Skeletal muscle cell (primary cell): ENCODE measurements at regions not wholly inside any gene's neighbourhood (a gene's known extent, or its start where the extent isn't known, plus 50 kb on each side); places are given as distances from the start of the nearest gene placed in this dataset.

Experiments
- DNase-seq: peaks from one replicate; pipeline ENCODE4 v3.0.0-alpha.2; 2010; ENCODE audit warnings: low read depth
- H3K4me3 ChIP-seq: 2 replicates; pipeline ENCODE4 v1.5.1; 2011; ENCODE audit warnings: low read depth, mild to moderate bottlenecking, control low read depth, low read length, moderate library complexity

DNA sequence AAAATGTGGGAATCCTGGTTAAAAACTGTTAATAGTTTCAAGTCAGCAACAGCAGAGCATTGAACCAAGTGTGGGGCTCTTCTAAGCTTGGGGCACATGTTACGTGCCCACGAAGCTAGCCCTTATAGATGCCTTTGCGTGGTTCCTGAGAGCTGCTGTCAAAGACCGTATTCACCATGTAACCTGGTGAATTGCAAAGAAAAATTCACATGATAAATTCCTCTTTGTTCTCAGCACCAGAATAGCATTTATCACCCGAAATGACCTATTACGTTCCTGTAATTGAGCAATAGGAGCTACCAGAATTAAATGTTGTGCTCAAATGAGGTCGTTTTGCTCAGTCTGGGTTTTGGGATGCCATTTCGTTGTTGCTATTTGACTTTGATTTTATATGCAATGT lies 202.6 kb upstream of the PRPS1L1 start:
- H3K4me3 ChIP-seq: no peak overlapping the region
- no peak for DNase-seq

DNA sequence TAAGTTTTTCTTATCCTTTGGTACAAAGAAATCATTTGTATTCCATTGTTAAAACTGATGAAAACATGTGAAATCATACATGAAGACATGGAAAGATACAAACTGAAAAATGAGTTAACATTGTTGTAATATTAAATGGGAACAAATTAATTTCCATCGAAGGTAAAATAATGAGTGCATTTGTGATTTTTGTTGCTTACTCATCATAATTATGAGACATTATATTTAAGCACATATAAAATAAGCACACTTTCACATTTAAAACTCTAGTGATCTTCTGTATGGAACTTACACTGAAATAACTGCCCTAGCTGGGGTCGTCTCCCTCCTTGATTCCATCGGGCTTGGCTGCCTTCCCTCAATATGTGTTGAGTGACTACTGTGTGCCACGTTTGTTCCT lies 204.2 kb upstream of the PRPS1L1 start:
- no peak overlapping the region for H3K4me3 ChIP-seq
- no peak for DNase-seq

DNA sequence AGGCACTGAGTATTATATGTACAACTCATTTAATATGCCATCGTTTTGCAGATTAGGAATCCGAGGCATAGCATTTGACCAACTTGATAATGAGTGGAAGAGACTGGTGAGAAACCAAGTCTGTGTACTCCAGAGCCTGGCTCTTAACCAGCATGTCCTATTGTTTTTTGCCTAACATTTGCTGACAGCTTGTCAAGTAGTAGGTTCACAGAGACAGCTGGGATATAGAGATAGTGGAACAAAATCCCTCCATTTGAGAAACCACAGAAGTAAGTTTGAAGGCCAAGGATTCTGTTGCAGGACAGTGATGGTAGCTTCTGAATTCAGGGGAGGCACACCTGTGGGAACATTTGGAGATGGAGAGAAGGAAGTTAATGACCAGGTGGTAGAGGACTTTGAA lies 206.9 kb upstream of the PRPS1L1 start:
- H3K4me3 ChIP-seq: no peak overlapping the region
- no peak for DNase-seq

DNA sequence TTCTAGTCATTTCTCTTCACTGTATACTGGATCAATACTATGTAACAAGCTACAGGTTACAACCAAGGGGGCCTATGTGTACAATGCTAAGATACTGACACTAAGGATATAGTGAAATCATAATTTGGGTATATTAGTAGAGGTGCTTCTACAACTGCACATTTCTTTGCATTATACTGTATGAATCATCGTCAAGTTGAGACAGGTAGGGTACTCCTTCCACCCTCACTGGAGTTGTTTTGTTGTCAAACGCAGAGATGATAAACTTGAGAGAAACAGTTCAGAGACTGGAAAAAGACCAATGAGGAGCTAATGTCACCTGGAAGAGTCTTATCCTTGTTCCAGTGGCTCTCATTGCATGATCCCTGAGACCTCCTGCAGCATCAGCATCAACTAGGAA lies 208.2 kb upstream of the PRPS1L1 start:
- H3K4me3 ChIP-seq: no peak overlapping the region
- no peak for DNase-seq

DNA sequence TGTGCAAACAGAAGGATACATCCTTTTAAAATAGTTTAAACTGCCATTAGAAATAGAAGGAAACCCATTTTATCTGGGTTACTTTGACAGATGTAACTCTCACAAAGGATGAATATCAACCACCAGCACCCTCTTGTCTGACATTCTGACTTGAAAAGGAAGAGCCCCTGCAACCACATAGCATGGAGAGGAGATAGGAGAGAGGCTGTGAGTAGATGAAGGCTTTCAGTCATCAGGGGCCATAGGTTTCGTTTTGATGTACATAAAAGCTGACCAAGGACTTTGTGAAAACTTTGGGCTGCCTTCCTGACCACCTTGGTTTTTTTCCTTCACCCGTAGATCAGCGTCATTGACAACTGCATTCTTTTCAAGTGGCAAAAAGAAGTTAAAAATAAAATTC lies 211.6 kb upstream of the PRPS1L1 start:
- no peak for DNase-seq
- no peak overlapping the region for H3K4me3 ChIP-seq

DNA sequence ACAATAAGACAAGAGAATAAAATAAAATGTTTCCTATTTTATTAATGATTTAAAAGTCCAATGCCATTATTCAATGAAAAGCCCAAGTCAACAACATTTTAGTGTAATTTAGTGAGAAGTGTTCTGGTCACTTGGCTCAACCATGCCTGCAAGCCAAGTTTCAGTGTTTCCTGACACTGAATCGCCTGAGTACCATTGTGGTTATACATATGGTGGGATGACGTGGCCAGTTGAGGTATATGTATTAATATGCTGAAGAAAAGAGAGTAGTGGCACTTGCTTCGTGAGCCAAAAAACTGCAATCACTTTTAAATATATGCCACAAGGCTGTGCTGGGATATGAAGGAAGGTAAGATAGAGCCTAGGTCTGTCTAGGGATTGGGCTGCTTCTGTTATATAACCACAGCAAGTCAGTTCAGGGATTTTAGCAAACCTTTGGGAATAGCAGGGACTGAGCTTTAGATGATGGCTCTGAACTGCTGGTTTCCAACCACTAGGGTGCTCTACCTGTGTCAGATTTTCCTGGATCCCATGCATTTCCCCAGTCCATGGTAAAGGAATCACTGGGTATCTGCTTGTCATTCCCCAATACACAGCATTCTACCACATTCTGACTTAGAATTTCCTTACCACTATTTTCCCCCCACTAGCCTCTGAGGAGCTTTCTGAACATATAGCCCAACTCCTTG lies 214.0 kb upstream of the PRPS1L1 start:
- no peak for DNase-seq
- no peak overlapping the region for H3K4me3 ChIP-seq

DNA sequence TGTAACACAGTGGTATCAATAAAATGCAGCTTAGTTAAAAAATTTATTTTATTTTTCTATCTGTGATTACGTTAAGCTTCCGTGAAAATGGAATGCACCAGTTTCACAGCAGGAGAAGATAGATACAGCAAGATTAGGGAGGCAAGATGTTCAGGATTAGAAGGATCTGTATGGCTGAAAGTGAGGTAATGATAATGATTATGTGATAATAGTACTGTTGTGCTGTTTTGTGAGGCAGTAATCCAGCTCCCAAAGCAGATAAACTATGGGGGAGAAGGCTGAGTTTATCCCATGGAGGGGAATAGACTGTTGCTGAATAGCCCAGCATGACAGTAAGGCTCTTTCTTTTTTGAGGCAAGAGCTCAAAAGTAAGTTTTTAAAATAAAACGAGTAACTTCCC lies 216.1 kb upstream of the PRPS1L1 start:
- no peak for DNase-seq
- no peak overlapping the region for H3K4me3 ChIP-seq

DNA sequence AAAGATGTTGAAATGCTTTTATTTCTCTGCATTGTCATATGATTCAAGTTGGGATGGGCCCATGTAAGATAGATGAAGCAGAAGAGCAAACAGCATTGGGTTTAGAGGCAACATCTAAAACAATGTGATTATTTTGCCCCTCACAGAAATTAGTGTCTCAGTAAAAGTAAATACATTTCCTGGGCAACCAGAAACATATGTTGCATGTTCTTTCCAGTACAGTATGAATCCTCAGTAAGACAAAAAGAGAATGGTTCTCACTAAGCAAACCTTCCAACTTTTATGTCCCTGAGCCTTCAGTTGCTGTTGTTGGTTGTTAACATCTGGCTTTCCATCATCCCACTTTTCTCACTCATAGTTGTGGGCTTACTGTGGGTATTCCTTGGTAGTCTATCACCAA lies 222.5 kb upstream of the PRPS1L1 start:
- no peak for DNase-seq
- no peak overlapping the region for H3K4me3 ChIP-seq

DNA sequence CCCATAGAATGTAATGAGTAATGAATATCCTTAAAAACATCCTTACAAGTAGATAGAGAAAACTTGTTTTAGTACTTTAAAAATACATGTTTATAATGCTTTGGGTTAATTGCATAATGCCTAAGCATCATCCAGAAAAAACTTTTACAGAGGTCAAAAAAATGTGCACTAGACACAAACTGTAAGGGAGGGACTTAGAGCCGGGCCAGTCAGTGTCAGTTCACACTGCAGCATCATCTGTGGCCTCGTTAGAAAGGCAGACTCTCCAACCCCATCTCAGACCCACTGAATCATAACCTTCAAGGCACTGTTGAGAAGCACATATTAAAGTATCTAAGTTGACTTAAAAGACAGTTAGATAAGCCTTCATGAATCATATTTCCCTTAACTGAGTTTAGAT lies 230.1 kb upstream of the PRPS1L1 start:
- no peak for DNase-seq
- no peak overlapping the region for H3K4me3 ChIP-seq

DNA sequence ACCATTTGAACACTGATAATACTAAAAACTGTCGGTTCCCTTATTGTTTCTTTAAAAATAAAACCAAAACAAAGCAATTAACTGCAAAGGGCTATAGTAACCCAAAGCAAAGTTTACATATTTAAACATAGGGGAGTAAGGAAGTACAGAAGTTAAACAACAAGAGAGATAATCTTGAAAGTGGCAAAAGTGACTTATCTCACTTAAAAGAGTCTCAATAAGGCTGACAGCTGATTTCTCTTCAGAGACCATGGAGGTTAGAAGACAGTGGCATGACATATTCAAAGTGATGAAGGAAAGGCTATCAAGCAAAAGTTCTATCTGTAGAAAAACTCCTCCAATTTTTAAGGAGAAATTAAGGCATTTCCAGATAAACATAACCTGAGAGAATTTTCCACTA lies 233.5 kb upstream of the HDAC9 start:
- no peak overlapping the region for H3K4me3 ChIP-seq
- DNase-seq: no peak

DNA sequence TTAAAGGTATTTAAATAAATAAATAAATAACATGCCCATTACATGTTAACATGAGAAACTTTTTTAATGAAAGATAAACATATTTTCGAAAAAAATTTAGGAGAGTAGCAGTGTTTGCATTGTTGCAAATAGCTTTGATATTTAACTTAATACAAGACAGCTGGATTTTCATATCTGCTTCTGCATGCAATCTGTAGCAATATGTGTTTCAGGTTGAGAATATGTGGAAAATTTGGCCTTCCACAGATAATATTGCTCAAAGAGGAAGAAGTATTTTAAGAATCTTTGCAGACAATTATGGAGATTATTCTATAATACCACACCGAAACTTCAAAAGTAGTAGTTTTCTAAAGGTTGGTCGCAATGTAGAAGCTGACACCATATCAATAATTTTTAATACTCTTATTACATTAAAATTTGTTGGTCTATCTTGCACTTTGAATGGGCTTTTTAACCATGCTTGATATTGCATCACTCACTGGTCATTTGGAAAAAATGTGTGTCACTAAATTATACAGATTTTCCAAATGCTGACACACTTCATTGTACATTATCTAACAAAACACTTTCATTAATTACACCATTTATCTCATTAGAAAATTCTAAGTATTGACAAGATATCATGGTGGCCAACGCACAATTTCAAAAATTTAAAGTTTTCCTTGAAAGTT lies 229.8 kb upstream of the HDAC9 start:
- H3K4me3 ChIP-seq: no peak overlapping the region
- no peak for DNase-seq

DNA sequence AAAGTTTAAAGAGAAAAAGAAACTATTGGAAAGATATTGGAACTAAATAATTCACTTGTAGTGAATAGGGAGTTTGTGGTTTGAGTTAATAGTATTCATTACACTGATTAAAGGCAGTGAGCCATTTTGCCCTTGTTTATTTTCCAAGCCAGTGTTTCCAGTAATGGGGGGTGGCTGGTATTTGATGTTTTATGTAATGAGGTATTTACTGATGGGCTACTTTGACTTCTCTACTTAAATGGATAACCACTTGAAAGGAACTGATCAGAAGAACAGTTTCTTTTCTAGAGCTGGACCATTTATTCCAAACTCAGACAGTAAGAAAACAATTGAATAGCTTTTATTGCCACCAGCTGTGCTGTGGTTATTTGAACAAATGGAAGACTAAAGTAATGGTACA lies 227.0 kb upstream of the HDAC9 start:
- no peak for DNase-seq
- no peak overlapping the region for H3K4me3 ChIP-seq

DNA sequence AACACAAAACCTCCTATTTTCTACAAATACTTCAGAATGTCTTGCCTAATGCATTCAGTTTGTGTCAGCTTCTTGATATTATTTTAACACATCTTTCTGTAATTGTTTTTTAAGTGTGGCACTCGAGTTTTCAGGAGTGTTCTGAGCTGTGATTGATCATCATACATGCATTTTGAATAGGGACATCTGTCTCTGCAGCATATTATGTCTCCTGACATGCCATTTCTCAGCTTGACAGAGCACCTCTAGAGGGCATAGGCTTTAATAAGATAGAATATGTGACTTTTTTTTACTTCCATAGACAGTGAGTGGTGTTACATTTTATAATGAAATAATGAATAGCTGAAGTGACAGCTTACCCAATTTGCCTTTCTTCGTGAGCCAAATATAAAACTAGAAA lies 219.2 kb upstream of the HDAC9 start:
- DNase-seq: no peak
- H3K4me3 ChIP-seq: no peak overlapping the region

DNA sequence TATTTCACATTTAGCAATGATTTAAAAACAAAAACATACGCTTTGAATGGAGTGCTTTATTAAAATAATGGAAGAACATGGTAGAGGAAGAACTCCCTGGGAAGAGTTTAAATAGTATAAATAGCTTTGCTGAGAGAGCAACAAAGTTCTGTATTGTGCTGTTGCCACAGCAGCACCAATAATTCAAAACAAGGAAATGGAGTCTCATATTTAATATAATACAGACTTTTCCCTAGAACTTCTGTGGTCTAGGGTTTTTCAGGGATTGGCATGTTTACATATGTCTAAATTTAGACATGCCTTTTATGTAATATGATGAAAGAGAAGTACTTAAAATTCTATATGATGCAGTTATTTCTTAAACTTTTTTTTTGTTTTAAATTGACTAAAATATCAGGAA lies 217.2 kb upstream of the HDAC9 start:
- no peak for DNase-seq
- H3K4me3 ChIP-seq: no peak overlapping the region

DNA sequence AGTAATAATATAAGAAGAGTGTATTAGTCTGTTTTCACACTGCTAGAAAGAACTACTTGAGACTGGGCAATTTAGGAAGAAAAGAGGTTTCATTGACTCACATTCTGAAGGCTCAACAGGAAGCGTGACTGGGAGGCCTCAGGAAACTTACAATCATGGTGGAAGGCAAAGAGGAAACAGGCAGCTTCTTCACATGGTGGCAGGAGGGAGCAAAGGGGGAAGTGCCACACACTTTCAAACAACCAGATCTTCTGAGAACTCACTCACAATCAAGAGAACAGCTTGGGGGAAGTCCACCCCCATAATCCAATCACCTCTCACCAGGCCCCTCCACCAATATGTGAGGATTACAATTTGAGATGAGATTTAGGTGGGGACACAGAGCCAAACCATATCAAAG lies 212.5 kb upstream of the HDAC9 start:
- no peak overlapping the region for H3K4me3 ChIP-seq
- no peak for DNase-seq

DNA sequence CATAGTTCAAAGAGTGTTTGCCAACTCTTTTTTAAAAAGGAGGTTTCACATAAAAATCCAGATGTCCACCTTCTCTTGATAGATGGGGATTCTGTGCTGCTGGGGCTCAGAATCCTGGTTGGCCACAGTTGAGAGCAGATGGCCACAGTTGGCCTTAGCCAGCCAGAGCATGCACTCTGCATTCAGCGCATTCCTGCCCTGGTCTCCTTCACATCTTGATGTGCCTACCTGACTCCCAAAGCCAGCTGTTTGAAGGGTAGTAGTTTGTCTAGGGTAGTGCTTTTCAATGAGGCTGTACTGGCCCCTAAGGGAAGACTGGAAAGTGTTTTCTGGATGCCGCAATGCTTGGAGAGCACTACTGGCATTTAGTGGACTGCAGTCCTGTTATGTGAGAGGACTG lies 208.1 kb upstream of the HDAC9 start:
- DNase-seq: no peak
- no peak overlapping the region for H3K4me3 ChIP-seq

DNA sequence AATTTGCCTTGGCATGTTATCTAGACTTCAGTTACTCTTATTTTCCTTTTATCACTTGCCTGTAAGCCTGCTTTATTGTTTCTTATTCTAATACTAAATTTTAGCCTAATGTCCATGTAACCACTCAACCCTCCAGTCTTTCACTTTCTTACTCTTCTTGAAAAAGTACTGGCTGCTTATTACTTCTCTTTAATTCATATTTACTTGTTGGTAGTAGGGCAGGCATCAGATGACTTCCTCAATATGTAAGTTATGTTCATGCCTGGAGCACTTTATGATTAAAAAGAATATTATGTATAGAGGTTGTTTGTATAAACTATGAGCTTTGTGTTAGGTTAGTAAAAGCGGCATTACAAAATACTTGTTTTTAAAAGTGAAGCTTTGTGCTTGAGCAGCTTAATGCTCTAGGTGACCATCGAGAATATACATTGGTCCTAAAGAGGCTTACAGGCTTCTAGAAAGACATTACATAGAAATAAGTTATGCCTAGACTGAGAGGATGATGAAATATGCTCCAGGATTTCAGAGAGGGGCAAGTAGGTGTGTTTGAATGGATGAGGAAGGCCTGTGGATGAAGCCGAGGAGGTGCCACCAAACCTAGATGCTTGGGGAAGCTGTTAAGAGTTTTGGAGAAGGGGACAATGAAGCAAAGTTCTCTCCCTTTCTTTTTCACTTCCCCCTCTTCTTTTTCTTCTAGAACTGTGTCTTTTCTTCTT lies 207.1 kb upstream of the HDAC9 start:
- no peak for DNase-seq
- H3K4me3 ChIP-seq: no peak overlapping the region

DNA sequence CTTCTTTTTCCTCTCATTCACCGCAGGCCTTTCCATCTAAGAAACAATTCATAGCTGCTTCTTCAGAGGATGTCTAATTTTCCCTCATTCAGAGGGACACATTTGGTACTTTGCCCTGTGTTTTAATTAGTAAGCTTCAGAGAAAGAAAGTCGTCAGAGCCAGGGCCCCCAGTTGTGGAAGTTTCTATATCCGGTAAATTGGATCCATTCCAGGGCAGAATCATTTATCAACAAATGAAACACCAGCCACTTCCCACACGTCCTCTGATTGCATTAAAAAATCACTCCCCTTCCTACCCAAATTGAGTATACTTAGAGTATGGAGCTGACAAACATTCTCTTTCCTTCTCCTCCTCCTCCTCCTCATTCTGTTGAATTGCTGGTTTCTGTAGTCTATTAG lies 205.8 kb upstream of the HDAC9 start:
- no peak overlapping the region for H3K4me3 ChIP-seq
- DNase-seq: no peak

DNA sequence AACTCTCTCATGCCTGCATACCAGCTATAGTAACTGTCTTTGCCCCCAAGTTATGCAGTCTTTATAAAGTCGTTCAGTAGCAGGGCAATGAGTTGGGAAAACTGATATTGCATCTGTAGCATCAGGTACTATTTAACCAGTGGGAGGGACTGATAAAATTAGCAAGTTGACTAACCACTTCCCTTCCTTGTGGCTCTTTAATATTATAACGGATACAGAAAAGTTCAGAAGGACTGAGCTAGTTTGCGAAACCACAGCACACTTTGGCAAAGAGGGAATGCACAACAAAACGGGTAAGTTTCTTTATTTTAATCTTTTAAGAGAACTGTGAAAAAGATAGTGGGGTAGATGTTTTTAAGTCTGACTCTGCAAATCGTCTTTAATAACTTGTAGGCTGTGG lies 205.3 kb upstream of the HDAC9 start:
- no peak overlapping the region for H3K4me3 ChIP-seq
- no peak for DNase-seq

DNA sequence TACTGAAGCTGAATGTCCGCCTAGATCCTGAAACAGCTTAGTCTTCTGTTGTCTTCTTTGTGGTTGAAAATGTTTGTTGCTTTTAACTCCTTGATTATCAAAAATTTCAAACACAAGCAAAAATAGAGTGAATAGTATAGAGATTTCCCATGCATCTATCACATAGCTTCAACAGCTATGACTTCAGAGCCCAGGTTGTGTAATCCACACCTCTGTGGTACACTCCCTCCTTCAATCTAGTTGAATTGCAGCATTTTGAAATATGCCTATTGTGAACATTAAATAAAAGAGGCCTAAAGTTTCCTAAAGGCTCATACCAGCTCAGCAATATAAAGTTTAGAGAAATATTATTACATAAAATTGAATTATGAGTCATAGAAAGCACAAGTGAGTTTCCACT lies 204.7 kb upstream of the HDAC9 start:
- no peak overlapping the region for H3K4me3 ChIP-seq
- DNase-seq: no peak

DNA sequence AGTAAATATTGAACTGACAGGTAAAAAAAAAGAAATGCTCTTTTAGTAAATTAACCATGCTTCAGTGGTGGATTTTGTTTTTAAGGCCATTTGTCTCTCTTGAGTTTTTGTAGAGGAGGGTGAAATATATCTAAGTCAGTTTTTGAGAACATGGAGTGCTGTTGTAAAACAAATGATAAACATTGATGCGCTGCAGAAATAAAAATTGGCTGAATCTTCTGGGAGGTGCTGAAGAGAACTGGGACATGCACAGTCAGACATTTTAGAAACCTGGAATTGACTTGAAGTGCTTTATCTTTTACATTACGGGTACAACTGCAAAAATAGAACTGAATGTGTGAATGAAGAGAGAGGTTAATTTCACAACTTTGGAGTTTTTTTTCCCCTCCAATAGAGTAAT lies 203.0 kb upstream of the HDAC9 start:
- DNase-seq: no peak
- H3K4me3 ChIP-seq: no peak overlapping the region
